ENCODE measurements at regions not wholly inside any gene's neighbourhood (a gene's known extent, or its start where the extent isn't known, plus 50 kb on each side); places are given as distances from the start of the nearest gene placed in this dataset.
"Not testable (repeated sequence)": the region's sequence is repeated elsewhere in the genome, so short reads cannot be mapped to it uniquely, and the experiment has no call there.

GRCh38 chr1:228876187-228876586 is 140.9 kb downstream of the RHOU start:
- in situ Hi-C loops (cut with HindIII; ENCODE audit: low pct_unique_long_range_greater_than_20kb, low sequenced_read_pairs) = no loop called here

DNA sequence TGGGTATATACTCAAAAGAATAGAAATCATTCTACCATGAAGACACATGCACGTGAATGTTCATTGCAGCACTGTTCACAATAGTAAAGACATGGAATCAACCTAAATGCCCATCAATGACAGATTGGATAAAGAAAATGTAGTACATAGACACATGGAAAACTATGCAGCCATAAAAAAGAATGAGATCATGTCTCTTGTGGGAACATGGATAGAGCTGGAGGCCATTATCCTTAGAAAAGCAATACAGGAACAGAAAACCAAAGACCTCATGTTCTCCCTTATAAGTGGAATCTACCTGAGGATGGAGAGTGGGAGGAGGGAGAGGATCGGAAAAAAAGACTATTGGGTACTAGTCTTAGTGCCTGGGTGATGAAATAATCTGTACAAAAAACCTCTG is 143.9 kb downstream of the RHOU start:
- in situ Hi-C loops (cut with HindIII; ENCODE audit: low pct_unique_long_range_greater_than_20kb, low sequenced_read_pairs) = no loop called here
- DNase-seq (ENCODE audit: low read depth, low spot score) = no peak

More at GRCh38 chr1:228876187-228876586, 140.9 kb downstream of the RHOU start:
- no peak for DNase-seq (ENCODE audit: low read depth, low spot score)

GRCh38 chr1:228882041-228882770 is 146.9 kb downstream of the RHOU start:
- in situ Hi-C loops (cut with HindIII; ENCODE audit: low pct_unique_long_range_greater_than_20kb, low sequenced_read_pairs) = no loop called here
- DNase-seq (ENCODE audit: low read depth, low spot score) = no peak

DNA sequence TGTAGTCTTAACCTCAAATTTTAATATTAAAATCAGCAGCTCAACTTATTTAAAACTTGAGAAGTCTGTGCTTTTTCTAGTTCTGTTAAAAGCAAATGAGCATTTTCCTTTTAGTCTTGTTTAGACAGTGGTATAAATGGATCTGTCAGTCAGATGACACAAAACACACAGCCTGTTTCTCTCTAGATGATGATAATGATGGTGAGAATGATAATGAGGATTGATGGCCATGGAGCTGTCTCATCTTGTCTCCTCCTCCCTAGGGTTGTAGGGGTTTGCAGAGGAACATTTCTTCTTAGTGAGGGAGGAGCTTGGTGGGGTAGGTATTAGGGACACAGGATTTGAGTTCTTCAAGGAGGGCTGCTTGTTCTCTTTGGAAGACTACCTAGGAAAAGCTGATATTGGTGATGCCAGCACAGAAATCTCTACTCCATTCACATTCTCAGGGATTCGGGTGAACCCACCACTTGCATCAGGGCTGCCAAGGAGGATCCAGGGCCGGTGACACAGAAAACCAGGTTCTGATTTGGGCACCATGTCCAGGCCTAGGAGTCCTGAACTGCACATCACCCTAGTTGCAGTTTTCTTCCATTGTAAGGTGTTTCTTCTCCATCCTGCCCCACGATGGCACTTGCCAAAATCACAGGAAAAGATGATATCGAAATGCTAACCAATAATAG is 147.6 kb downstream of the RHOU start:
- in situ Hi-C loops (cut with HindIII; ENCODE audit: low pct_unique_long_range_greater_than_20kb, low sequenced_read_pairs) = no loop called here
- no peak for DNase-seq (ENCODE audit: low read depth, low spot score)

DNA sequence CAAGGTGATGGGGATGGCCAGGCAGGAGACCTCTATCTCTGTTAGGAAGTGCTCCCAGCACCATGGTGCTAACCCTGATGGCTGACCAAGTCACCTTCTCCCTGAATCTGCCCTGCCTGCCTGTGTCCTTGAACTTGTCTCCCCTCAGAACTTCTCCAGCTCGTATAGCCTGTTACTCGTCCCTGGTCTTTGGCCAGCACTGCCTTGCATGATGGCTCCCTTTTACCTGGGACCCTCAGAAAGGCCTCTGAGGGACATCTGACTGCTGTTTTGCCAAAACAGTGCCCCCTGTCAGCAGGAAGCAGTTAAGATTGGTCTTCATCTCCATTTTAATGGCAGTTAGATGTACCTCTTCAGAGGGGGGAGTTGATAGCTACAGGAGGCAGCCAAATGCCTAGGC is 148.3 kb downstream of the RHOU start:
- DNase-seq (ENCODE audit: low read depth, low spot score) = no peak
- in situ Hi-C loops (cut with HindIII; ENCODE audit: low pct_unique_long_range_greater_than_20kb, low sequenced_read_pairs) = no loop called here

- no peak for DNase-seq (ENCODE audit: low read depth, low spot score)
- in situ Hi-C loops (cut with HindIII; ENCODE audit: low pct_unique_long_range_greater_than_20kb, low sequenced_read_pairs) = no loop called here
These were observed 148.9 kb downstream of the RHOU start for GRCh38 chr1:228884196-228884595.

DNA sequence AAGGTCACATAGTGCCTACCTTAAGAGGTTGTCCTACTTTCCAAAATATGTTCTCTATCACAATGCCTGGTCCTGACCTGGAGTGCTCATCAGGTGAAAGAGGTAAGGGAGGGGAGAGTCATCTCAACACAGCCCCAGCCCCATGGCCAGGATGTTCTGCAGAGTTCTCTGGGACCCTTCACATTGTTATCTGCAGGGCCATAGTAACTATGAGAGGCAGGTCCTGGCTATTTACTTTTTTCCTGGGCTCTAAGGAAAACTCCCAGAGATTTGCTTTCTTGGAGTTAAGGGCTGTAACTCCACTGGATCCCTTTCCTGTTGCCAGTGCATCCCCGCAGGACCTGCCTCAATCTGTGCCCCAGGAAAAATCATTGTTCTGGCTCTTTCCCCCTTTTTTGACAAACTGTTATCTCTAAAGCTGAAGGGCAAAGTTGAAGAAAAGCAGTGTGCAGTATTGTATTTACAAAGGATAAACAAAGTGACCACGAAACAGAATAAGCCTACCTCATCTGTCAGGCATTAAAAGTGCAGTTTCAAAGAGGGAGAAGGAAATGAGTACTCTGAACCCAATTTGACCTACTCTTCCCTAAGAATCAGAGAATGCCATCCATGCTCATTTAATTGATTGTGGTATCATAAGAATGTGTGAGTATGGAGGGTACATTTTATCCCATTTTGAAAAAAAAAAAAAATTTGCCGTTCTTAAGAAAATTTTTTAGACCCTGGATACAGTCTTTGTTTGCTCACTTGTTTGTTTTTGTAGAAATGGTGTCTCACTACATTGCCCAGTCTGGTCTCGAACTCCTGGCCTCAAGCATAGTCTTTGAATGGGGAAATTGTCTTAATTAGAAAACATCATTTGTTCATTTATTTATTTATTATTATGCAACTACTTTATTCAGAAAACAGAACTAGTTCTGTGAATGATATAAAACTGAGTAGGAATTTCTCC is 149.6 kb downstream of the RHOU start:
- in situ Hi-C loops (cut with HindIII; ENCODE audit: low pct_unique_long_range_greater_than_20kb, low sequenced_read_pairs) = no loop called here
- no peak for DNase-seq (ENCODE audit: low read depth, low spot score)

GRCh38 chr1:228885845-228886244 is 150.6 kb downstream of the RHOU start:
- no peak for DNase-seq (ENCODE audit: low read depth, low spot score)

GRCh38 chr1:228887101-228887500 is 151.8 kb downstream of the RHOU start:
- in situ Hi-C loops (cut with HindIII; ENCODE audit: low pct_unique_long_range_greater_than_20kb, low sequenced_read_pairs) = no loop called here
- DNase-seq (ENCODE audit: low read depth, low spot score) = no peak

More at GRCh38 chr1:228885845-228886244, 150.6 kb downstream of the RHOU start:
- in situ Hi-C loops (cut with HindIII; ENCODE audit: low pct_unique_long_range_greater_than_20kb, low sequenced_read_pairs) = no loop called here

GRCh38 chr1:228887960-228888359 is 152.7 kb downstream of the RHOU start:
- in situ Hi-C loops (cut with HindIII; ENCODE audit: low pct_unique_long_range_greater_than_20kb, low sequenced_read_pairs) = no loop called here
- no peak for DNase-seq (ENCODE audit: low read depth, low spot score)

GRCh38 chr1:228889289-228889688 is 154.0 kb downstream of the RHOU start:
- in situ Hi-C loops (cut with HindIII; ENCODE audit: low pct_unique_long_range_greater_than_20kb, low sequenced_read_pairs) = no loop called here
- DNase-seq (ENCODE audit: low read depth, low spot score) = no peak

DNA sequence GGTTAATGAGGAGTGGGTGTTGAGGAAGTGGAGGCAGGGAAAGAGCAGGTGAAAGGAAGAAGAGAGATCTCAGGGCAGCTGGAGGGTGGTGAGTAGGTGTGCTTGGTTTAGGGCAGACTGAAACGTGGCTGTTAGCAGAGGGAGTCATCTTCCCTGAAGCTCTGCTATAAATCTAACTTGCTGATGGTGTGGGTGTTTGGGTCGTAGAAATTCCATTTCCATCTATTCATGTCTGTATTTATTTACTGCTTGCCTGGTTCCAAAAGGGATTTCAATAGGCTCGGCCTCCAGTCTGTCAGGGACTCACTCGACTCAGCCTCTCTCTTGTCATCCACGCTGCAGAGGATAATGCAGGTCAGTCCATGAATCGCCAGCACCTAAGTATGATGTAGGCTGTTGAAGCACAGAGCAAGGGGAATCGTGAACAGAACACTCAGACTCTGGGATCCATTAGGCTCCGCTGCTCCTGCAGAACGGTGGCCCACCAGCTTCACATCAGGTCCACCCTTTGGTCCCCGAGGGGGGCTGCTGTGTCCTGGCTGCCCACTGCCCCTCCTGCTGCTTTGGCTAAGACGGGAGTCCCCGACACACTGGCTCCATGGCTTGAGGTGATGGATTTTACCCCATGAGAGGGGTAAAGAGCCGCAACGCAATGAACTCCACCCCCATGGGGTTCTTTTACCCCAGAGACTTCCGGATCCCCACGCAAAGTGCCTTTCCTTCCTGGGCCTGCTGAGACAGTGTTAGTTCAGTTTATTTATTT is 156.2 kb downstream of the RHOU start:
- no peak for DNase-seq (ENCODE audit: low read depth, low spot score)
- in situ Hi-C loops (cut with HindIII; ENCODE audit: low pct_unique_long_range_greater_than_20kb, low sequenced_read_pairs) = no loop called here

GRCh38 chr1:228892200-228892599 is 156.9 kb downstream of the RHOU start:
- in situ Hi-C loops (cut with HindIII; ENCODE audit: low pct_unique_long_range_greater_than_20kb, low sequenced_read_pairs) = not testable (repeated sequence)

GRCh38 chr1:228894442-228894989 is 159.2 kb downstream of the RHOU start:
- DNase-seq (ENCODE audit: low read depth, low spot score) = no peak
- in situ Hi-C loops (cut with HindIII; ENCODE audit: low pct_unique_long_range_greater_than_20kb, low sequenced_read_pairs) = no loop called here

More at GRCh38 chr1:228892200-228892599, 156.9 kb downstream of the RHOU start:
- DNase-seq (ENCODE audit: low read depth, low spot score) = not testable (repeated sequence)

GRCh38 chr1:228897901-228898300 is 162.6 kb downstream of the RHOU start:
- in situ Hi-C loops (cut with HindIII; ENCODE audit: low pct_unique_long_range_greater_than_20kb, low sequenced_read_pairs) = no loop called here
- no peak for DNase-seq (ENCODE audit: low read depth, low spot score)

DNA sequence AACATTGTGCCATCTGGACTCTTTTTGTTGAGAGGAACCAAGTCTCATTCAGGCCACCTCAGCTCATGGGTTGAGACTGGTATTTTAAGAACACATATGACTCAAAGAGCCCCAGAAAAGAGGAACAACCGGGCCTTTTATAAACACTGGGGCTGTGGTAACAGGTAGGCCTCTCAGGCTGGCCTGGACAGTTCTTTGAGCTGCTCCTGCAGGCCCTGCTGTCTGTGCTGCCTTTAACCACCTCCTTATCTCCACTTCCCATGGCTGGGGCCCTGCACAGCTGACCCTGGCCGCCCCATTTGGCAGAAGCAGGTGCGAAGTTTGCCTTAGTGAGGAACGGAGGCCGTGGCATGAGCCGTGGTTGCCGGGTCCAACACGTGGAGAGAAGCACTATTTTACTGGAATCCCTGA is 163.3 kb downstream of the RHOU start:
- no peak for DNase-seq (ENCODE audit: low read depth, low spot score)
- in situ Hi-C loops (cut with HindIII; ENCODE audit: low pct_unique_long_range_greater_than_20kb, low sequenced_read_pairs) = no loop called here

- in situ Hi-C loops (cut with HindIII; ENCODE audit: low pct_unique_long_range_greater_than_20kb, low sequenced_read_pairs) = no loop called here
- no peak for DNase-seq (ENCODE audit: low read depth, low spot score)
These were observed 164.2 kb downstream of the RHOU start for GRCh38 chr1:228899421-228899956.

All from SK-MEL-5 (cell line).